PC-3 (cell line): ENCODE measurements at regions not wholly inside any gene's neighbourhood (a gene's known extent, or its start where the extent isn't known, plus 50 kb on each side); places are given as distances from the start of the nearest gene placed in this dataset.

Source experiments
- ATAC-seq: fragments of 200-7000 bp; cut with Tn5 transposase; 2 replicates; pipeline ENCODE4 v1.9.1; 2020; ENCODE audit warnings: mild to moderate bottlenecking, moderate library complexity
- BruUV-seq: library from RNA; stranded (reverse); fragments of 400-500 nt; replicated peaks from 2 replicates; lab custom pipeline; 2021; lab: Mats Ljungman, UMichigan
- CTCF ChIA-PET: fragments of 300-600 bp; sonication (Branson Sonifier 250); formaldehyde crosslinking; loops from one replicate; lab custom pipeline; 2022; ENCODE audit warnings: antibody characterized with exemption; lab: Charles Lee
- POLR2A ChIA-PET: fragments of 300-600 bp; sonication (Branson Sonifier 250); formaldehyde crosslinking; loops from one replicate; lab custom pipeline; 2022; ENCODE audit warnings: antibody characterized with exemption; ENCODE audit not compliant: unreplicated experiment; lab: Charles Lee
- DNase-seq: peaks from one replicate; pipeline ENCODE4 v3.0.0-alpha.2; 2015
- H2AFZ ChIP-seq: fragments of 300-600 bp; sonication (generic); 2 replicates; pipeline ENCODE4 v1.6.0; 2016; ENCODE audit warnings: antibody characterized with exemption, low read length
- H3F3A ChIP-seq: fragments of 300-600 bp; sonication (generic); one replicate; pipeline ENCODE4 v1.6.0; 2017; ENCODE audit warnings: antibody characterized with exemption, low read length, control low read depth, mild to moderate bottlenecking; ENCODE audit not compliant: unreplicated experiment
- H3K27ac ChIP-seq: fragments of 300-600 bp; sonication (generic); 2 replicates; pipeline ENCODE4 v1.5.1; 2016; ENCODE audit warnings: mild to moderate bottlenecking, low read length
- H3K27me3 ChIP-seq: fragments of 300-600 bp; sonication (generic); 2 replicates; pipeline ENCODE4 v1.6.1; 2016; ENCODE audit warnings: low read length, mixed read lengths
- H3K36me3 ChIP-seq: fragments of 300-600 bp; sonication (generic); 2 replicates; pipeline ENCODE4 v1.6.1; 2016; ENCODE audit warnings: low read depth, mixed run types, low read length, mixed read lengths
- H3K4me1 ChIP-seq: fragments of 300-600 bp; sonication (generic); 2 replicates; pipeline ENCODE4 v1.5.1; 2016; ENCODE audit warnings: low read length; ENCODE audit not compliant: insufficient read depth
- H3K4me2 ChIP-seq: fragments of 300-600 bp; sonication (generic); 2 replicates; pipeline ENCODE4 v1.6.0; 2016; ENCODE audit warnings: low read length
- H3K4me3 ChIP-seq: fragments of 300-600 bp; sonication (generic); 2 replicates; pipeline ENCODE4 v1.5.1; 2016; ENCODE audit warnings: mild to moderate bottlenecking, low read length, mixed read lengths
- H3K79me2 ChIP-seq: fragments of 300-600 bp; sonication (generic); 2 replicates; pipeline ENCODE4 v1.6.1; 2017; ENCODE audit warnings: low read length, mixed read lengths
- H3K9ac ChIP-seq: fragments of 300-600 bp; sonication (generic); 2 replicates; pipeline ENCODE4 v1.6.0; 2016; ENCODE audit warnings: mild to moderate bottlenecking, low read length
- H3K9me2 ChIP-seq: fragments of 300-600 bp; sonication (generic); replicated peaks from 2 replicates; pipeline ENCODE4 v1.6.1; 2016; ENCODE audit warnings: mixed run types, low read length, mixed read lengths
- H3K9me3 ChIP-seq: fragments of 300-600 bp; sonication (generic); 2 replicates; pipeline ENCODE4 v1.6.1; 2016; ENCODE audit warnings: low read length, mixed read lengths
- H4K20me1 ChIP-seq: fragments of 300-600 bp; sonication (generic); 2 replicates; pipeline ENCODE4 v1.6.1; 2016; ENCODE audit warnings: low read length, mixed read lengths
- CTCF ChIP-seq: fragments of 300-600 bp; sonication (generic); conservative IDR thresholded peaks from 2 replicates; pipeline ENCODE4 v1.5.1; 2017; ENCODE audit warnings: antibody characterized with exemption, low read depth, mild to moderate bottlenecking, low read length
- EZH2 ChIP-seq: fragments of 300-600 bp; sonication (generic); IDR thresholded peaks from one replicate; pipeline ENCODE4 v1.6.1; 2017; ENCODE audit warnings: antibody characterized with exemption, mild to moderate bottlenecking, low read length; ENCODE audit not compliant: unreplicated experiment
- EZH2phosphoT487 ChIP-seq: fragments of 300-600 bp; sonication (generic); IDR thresholded peaks from 2 replicates; pipeline ENCODE4 v1.6.1; 2018; ENCODE audit warnings: mild to moderate bottlenecking, antibody characterized with exemption, low read length, borderline replicate concordance
- intact Hi-C: fragments of 100-400 bp; cut with micrococcal nuclease; formaldehyde crosslinking; loops from 2 replicates; pipeline ENCODE4 v1.9.0; 2023

GRCh38 chr6:11343963-11344723 is 111.7 kb upstream of the NEDD9 start:
- intact Hi-C loops = loop anchor here (1.0 to 5.0 kb wide), 3 partner anchors 88 to 111 kb away; partner anchors contain the start of gene NEDD9
- no peaks in the 10 kb centered on the region for H3K9me3 ChIP-seq
- TF ChIP-seq EZH2 (no peak), CTCF (no peak), EZH2phosphoT487 (no peak)
- no peaks in the 10 kb centered on the region for H3K9me2 ChIP-seq
- no peaks in the 10 kb centered on the region for H3K36me3 ChIP-seq
- H3K27me3 ChIP-seq = no peaks in the 10 kb centered on the region
- peak overlapping the region; percentile 27 for H3K4me2 ChIP-seq
- ChIA-PET POLR2A (no interaction called here), CTCF (no interaction called here)
- H3K79me2 ChIP-seq = no peaks in the 10 kb centered on the region
- peak; percentile 94 for DNase-seq
- no TSS peak for BruUV-seq
- no peak overlapping the region for H3K4me3 ChIP-seq
- no peaks in the 10 kb centered on the region for H4K20me1 ChIP-seq
- H3K4me1 ChIP-seq = peaks cover 32% of the 10 kb centered on the region
- no peaks in the 10 kb centered on the region for H3F3A ChIP-seq
- peak overlapping the region; percentile 28 for H3K9ac ChIP-seq
- H3K27ac ChIP-seq = peak overlapping the region; percentile 78
- peak; percentile 93 for ATAC-seq
- H2AFZ ChIP-seq = no peak overlapping the region

GRCh38 chr6:11341867-11342266 is 109.4 kb upstream of the NEDD9 start:
- no peak overlapping the region for H2AFZ ChIP-seq
- DNase-seq (peak; percentile 43), ATAC-seq (no peak)
- POLR2A ChIA-PET = no interaction called here
- TF ChIP-seq EZH2phosphoT487 (no peak), EZH2 (no peak)
- no peaks in the 10 kb centered on the region for H3F3A ChIP-seq
- no peaks in the 10 kb centered on the region for H4K20me1 ChIP-seq
- H3K27me3 ChIP-seq = no peaks in the 10 kb centered on the region
- H3K27ac ChIP-seq = 0 out of 2 replicates have a peak overlapping the region, but pooled peaks have one; percentile 8
- no peak overlapping the region for H3K4me3 ChIP-seq
- no peak overlapping the region for H3K9ac ChIP-seq
- CTCF ChIA-PET = no interaction called here
- no peaks in the 10 kb centered on the region for H3K79me2 ChIP-seq
- BruUV-seq = no TSS peak
- no peaks in the 10 kb centered on the region for H3K9me3 ChIP-seq
- H3K9me2 ChIP-seq = no peaks in the 10 kb centered on the region
- H3K4me2 ChIP-seq = no peak overlapping the region
- no peaks in the 10 kb centered on the region for H3K36me3 ChIP-seq
- peaks cover 32% of the 10 kb centered on the region for H3K4me1 ChIP-seq
- intact Hi-C loops = loop anchor here (5.0 kb wide), 1 partner anchor 90 kb away; no protein-coding TSS in a partner anchor

- TF ChIP-seq EZH2phosphoT487 (no peak), CTCF (no peak), EZH2 (no peak)
- no peaks in the 10 kb centered on the region for H4K20me1 ChIP-seq
- no peaks in the 10 kb centered on the region for H3K79me2 ChIP-seq
- no peak overlapping the region for H2AFZ ChIP-seq
- H3K9me2 ChIP-seq = no peaks in the 10 kb centered on the region
- H3K27me3 ChIP-seq = no peaks in the 10 kb centered on the region
- H3F3A ChIP-seq = no peaks in the 10 kb centered on the region
- peaks cover 32% of the 10 kb centered on the region for H3K4me1 ChIP-seq
- H3K4me3 ChIP-seq = no peak overlapping the region
- H3K4me2 ChIP-seq = no peak overlapping the region
- H3K9me3 ChIP-seq = no peaks in the 10 kb centered on the region
- ChIA-PET CTCF (no interaction called here), POLR2A (no interaction called here)
- DNase-seq (no peak), ATAC-seq (no peak)
- no peak overlapping the region for H3K27ac ChIP-seq
- H3K9ac ChIP-seq = no peak overlapping the region
- H3K36me3 ChIP-seq = no peaks in the 10 kb centered on the region
- intact Hi-C loops = loop anchor here (5.0 kb wide), 1 partner anchor 91 kb away; no protein-coding TSS in a partner anchor
- BruUV-seq = no TSS peak
Measured at GRCh38 chr6:11341303-11341702, 108.8 kb upstream of the NEDD9 start.
